Breast epithelium (tissue), 4 donors: ENCODE measurements at regions not wholly inside any gene's neighbourhood (a gene's known extent, or its start where the extent isn't known, plus 50 kb on each side); places are given as distances from the start of the nearest gene placed in this dataset.

Experiments
- DNase-seq, 2 donors: peaks; one replicate each; pipeline ENCODE4 v3.0.0-alpha.2; 2019; ENCODE audit warnings: low spot score in 2 of 2
- H3K27ac ChIP-seq, 2 donors: fragments of 200-600 bp; sonication (generic) in 1 of 2; one replicate each; pipeline ENCODE4 v1.5.1; 2016 to 2019; ENCODE audit warnings: mild to moderate bottlenecking in 1 of 2
- H3K27me3 ChIP-seq, 2 donors: fragments of 200-600 bp; sonication (generic) in 1 of 2; one replicate each; pipeline versions ENCODE4 v1.5.1 to v1.6.0; 2017 to 2019; ENCODE audit warnings: control low read depth in 1 of 2, mild to moderate bottlenecking in 1 of 2
- H3K36me3 ChIP-seq: fragments of 200-600 bp; one replicate; pipeline ENCODE4 v1.5.1; 2019
- H3K4me1 ChIP-seq, 2 donors: fragments of 200-600 bp; sonication (generic); one replicate each; pipeline ENCODE4 v1.5.1; 2016 to 2019; ENCODE audit warnings: control low read depth in 1 of 2
- H3K4me3 ChIP-seq, 3 donors: fragments of 200-600 bp; sonication (generic); 1 replicate in 2 of 3; 2 replicates in 1 of 3; pipeline ENCODE4 v1.5.1; 2016 to 2019; ENCODE audit warnings: mild to moderate bottlenecking in 3 of 3, moderate library complexity in 2 of 3
- H3K9me3 ChIP-seq, 2 donors: fragments of 200-600 bp; sonication (generic) in 1 of 2; one replicate each; pipeline ENCODE4 v1.5.1; 2016 to 2019; ENCODE audit warnings: control low read depth in 1 of 2
- POLR2A ChIP-seq: fragments of 450-650 bp; IDR thresholded peaks from one replicate; pipeline ENCODE4 v1.6.1; 2016; ENCODE audit warnings: antibody characterized with exemption, mild to moderate bottlenecking, moderate library complexity
- POLR2AphosphoS5 ChIP-seq, 3 donors: sonication (generic); formaldehyde crosslinking; IDR thresholded peaks; one replicate each; pipeline ENCODE4 v1.6.1; 2017; ENCODE audit warnings: antibody characterized with exemption in 3 of 3
- intact Hi-C: fragments of 100-400 bp; cut with DNase I; formaldehyde crosslinking; loops from one replicate; pipeline ENCODE4 v1.15.1; 2023; ENCODE audit warnings: low total_unique reads
- TF ChIP-seq, protein P1 (sequence below), 3 donors: fragments of 450-650 bp; IDR thresholded peaks; one replicate each; pipeline ENCODE4 v1.5.1; 2016 to 2017; ENCODE audit warnings: antibody characterized with exemption in 3 of 3, mild to moderate bottlenecking in 3 of 3, moderate library complexity in 3 of 3

DNA sequence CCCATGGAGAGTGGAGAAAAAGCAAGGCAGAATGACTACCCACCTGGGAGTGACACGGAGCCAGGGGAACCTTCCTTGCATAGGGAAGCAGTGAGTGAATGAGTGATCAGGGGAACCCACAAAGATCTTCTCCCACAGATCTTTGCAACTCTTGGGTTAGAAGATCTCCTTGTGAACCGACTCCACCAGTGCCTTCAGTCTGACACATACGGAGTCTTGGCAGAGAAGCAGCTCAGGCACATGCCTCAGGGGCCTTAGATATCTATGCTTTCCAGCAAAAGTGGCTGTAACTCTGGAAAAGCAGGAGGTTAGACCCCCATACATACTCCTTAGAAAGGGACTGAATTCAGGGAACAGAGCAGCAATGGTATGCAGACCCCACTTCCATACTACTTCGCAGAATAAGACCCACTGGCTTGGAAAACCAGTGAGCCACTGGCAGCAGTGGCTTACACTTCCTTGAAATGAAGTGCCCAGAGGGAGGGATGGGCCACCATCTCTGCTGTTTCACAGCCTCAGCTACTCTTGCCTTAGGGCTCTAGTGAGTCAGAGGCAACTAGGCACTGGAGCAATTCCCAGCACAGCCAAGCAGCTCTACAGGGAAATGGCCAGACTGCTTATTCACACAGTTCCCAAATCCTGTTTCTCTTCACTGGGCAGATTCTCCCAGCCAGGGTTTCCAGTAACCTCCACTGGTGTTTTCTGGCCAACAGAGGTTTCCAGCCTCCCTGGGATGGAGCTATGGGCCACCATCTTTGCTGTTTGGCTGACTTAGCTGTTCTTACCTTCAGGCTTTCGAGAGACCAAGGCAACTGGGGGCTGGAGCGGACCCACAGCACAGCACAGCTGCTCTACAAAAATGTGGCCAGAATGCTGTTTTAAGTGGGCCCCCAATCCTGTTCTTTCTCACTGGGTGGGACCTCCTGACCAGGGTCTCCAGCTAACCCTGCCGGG, 82.8 kb upstream of the TCEAL2 start:
- TF ChIP-seq POLR2AphosphoS5 (IDR thresholded peaks at IDR 0.05) (no peak), POLR2A (no peak)
- TF ChIP-seq, protein P1, sequence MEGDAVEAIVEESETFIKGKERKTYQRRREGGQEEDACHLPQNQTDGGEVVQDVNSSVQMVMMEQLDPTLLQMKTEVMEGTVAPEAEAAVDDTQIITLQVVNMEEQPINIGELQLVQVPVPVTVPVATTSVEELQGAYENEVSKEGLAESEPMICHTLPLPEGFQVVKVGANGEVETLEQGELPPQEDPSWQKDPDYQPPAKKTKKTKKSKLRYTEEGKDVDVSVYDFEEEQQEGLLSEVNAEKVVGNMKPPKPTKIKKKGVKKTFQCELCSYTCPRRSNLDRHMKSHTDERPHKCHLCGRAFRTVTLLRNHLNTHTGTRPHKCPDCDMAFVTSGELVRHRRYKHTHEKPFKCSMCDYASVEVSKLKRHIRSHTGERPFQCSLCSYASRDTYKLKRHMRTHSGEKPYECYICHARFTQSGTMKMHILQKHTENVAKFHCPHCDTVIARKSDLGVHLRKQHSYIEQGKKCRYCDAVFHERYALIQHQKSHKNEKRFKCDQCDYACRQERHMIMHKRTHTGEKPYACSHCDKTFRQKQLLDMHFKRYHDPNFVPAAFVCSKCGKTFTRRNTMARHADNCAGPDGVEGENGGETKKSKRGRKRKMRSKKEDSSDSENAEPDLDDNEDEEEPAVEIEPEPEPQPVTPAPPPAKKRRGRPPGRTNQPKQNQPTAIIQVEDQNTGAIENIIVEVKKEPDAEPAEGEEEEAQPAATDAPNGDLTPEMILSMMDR (IDR thresholded peaks at IDR 0.05): no peak
- intact Hi-C loops: no loop called here
- no peak overlapping the region for H3K4me3 ChIP-seq
- H3K27me3 ChIP-seq: peaks cover 0 to 22% of the 10 kb centered on the region in 2 donors
- no peak overlapping the region for H3K27ac ChIP-seq
- H3K9me3 ChIP-seq: peaks cover 0 to 19% of the 10 kb centered on the region in 2 donors
- H3K4me1 ChIP-seq: no peaks in the 10 kb centered on the region
- H3K36me3 ChIP-seq: no peaks in the 10 kb centered on the region
- DNase-seq: no peak

DNA sequence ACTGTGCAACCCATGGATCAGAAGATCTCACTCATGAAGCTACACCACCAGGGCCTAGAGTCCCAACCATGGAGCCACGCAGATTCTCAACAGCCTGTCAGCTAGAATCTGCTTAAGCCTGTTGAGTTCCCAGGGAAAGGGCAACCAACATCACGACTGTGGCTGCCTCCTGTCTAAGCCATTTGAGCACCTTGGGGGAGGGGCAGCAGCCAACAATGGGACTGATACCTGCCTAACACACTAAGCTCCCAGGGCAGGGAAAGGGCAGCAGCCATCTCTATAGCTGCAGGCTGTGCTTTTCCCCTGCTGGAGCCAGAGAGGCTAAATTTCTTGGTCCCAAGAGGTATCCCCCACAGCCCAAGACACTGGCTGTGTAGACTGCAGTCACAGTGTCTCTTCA, 96.5 kb upstream of the TCEAL2 start:
- TF ChIP-seq POLR2A (no peak), POLR2AphosphoS5 (IDR thresholded peaks at IDR 0.05) (no peak)
- TF ChIP-seq, protein P1 (IDR thresholded peaks at IDR 0.05): no peak
- H3K27me3 ChIP-seq: peaks cover 0 to 24% of the 10 kb centered on the region in 2 donors
- no peak overlapping the region for H3K27ac ChIP-seq
- H3K4me3 ChIP-seq: no peak overlapping the region
- no peaks in the 10 kb centered on the region for H3K36me3 ChIP-seq
- no peak for DNase-seq
- intact Hi-C loops: no loop called here
- no peaks in the 10 kb centered on the region for H3K4me1 ChIP-seq
- H3K9me3 ChIP-seq: peaks cover 7 to 50% of the 10 kb centered on the region in 2 donors

DNA sequence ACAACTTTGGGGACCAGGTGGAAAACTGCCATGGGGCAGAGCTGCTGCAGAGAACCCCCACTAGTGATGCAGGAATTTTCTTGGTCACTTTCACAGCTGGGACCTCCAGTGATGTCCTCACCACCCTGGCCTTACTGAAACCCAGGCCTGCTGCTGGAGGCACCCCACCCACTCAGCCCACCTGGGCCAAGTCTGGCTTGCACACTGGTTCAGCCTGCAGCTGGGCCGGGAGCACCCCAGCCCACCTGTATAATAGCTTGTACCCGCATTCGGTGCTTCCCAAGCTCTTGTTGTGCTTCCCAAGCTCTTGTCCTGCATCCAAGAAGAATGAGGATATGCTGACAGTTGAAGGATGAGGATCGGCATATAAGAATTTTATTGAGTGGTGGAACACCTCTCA, 86.4 kb upstream of the ZMAT1 start:
- Histone ChIP-seq H3K36me3 (no peaks in the 10 kb centered on the region), H3K4me3 (no peak overlapping the region), H3K4me1 (no peaks in the 10 kb centered on the region), H3K9me3 (peaks cover 3 to 17% of the 10 kb centered on the region in 2 donors), H3K27me3 (peaks cover 0 to 16% of the 10 kb centered on the region in 2 donors), H3K27ac (no peak overlapping the region)
- intact Hi-C loops: no loop called here
- no peak for DNase-seq
- TF ChIP-seq, protein P1 (IDR thresholded peaks at IDR 0.05): no peak
- TF ChIP-seq POLR2AphosphoS5 (IDR thresholded peaks at IDR 0.05): no peak
- TF ChIP-seq POLR2A: no peak

DNA sequence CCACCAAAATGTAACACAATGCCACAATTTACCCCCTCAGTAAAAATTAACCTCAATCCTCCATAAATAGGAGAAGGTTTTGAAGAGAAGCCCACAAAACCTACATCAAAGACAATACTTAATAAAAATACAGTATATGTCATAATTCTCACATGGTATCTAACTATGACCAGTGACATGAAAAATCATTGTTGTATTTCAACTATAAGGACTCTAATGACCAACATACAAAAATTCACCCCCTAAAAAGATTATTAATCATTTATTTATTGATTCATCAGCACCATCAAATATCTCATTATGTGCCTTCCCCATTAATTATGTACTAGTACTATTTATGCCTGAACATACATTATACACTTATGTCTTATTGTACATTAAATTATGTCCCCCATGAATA, 77.1 kb upstream of the ZMAT1 start:
- no peak overlapping the region for H3K27ac ChIP-seq
- intact Hi-C loops: no loop called here

More for the DNA sequence above, 77.1 kb upstream of the ZMAT1 start:
- H3K4me1 ChIP-seq: no peaks in the 10 kb centered on the region
- H3K4me3 ChIP-seq: no peak overlapping the region
- no peaks in the 10 kb centered on the region for H3K36me3 ChIP-seq
- no peak for TF ChIP-seq POLR2AphosphoS5 (IDR thresholded peaks at IDR 0.05)
- TF ChIP-seq, protein P1 (IDR thresholded peaks at IDR 0.05): no peak
- TF ChIP-seq POLR2A: no peak
- no peaks in the 10 kb centered on the region for H3K27me3 ChIP-seq
- H3K9me3 ChIP-seq: peaks cover 0 to 9% of the 10 kb centered on the region in 2 donors
- DNase-seq: no peak
